GM18505 (cell line): ENCODE measurements at regions not wholly inside any gene's neighbourhood (a gene's known extent, or its start where the extent isn't known, plus 50 kb on each side); places are given as distances from the start of the nearest gene placed in this dataset.

Experiments
- ATAC-seq: cut with Tn5 transposase; IDR thresholded peaks from one replicate; pipeline ENCODE4 v1.9.1; 2021; ENCODE audit not compliant: unreplicated experiment
- POLR2A ChIP-seq: IDR thresholded peaks from 4 replicates; pipeline ENCODE4 v1.6.1; 2011; ENCODE audit warnings: borderline replicate concordance; ENCODE audit not compliant: insufficient read depth, insufficient read length; ENCODE audit errors: extremely low read depth

- no peak for ATAC-seq
- no peak for TF ChIP-seq POLR2A
Observed at GRCh38 chr20:23227274-23227673, 123.3 kb upstream of the NXT1 start.

GRCh38 chr20:23226612-23227265, 123.9 kb upstream of the NXT1 start:
- TF ChIP-seq POLR2A: no peak
- ATAC-seq: no peak

- ATAC-seq: no peak
- no peak for TF ChIP-seq POLR2A
Observed at GRCh38 chr20:23225407-23226060, 125.1 kb upstream of the NXT1 start.

GRCh38 chr20:23224806-23225205, 125.8 kb upstream of the NXT1 start:
- no peak for TF ChIP-seq POLR2A
- no peak for ATAC-seq

- ATAC-seq: no peak
- TF ChIP-seq POLR2A: no peak
Observed at GRCh38 chr20:23223908-23224580, 126.5 kb upstream of the NXT1 start.

GRCh38 chr20:23222531-23223200, 127.9 kb upstream of the NXT1 start:
- no peak for TF ChIP-seq POLR2A
- ATAC-seq: no peak

GRCh38 chr20:23217023-23217422, 130.9 kb upstream of the CD93 start:
- ATAC-seq: no peak
- no peak for TF ChIP-seq POLR2A

- ATAC-seq: no peak
- no peak for TF ChIP-seq POLR2A
Observed at GRCh38 chr20:23215344-23215995, 129.3 kb upstream of the CD93 start.

- no peak for ATAC-seq
- TF ChIP-seq POLR2A: no peak
Observed at GRCh38 chr20:23214903-23215302, 128.8 kb upstream of the CD93 start.

- TF ChIP-seq POLR2A: no peak
- ATAC-seq: no peak
Observed at GRCh38 chr20:23212464-23212995, 126.4 kb upstream of the CD93 start.

GRCh38 chr20:23212011-23212410, 125.9 kb upstream of the CD93 start:
- no peak for TF ChIP-seq POLR2A
- no peak for ATAC-seq

- no peak for TF ChIP-seq POLR2A
Observed at GRCh38 chr20:23211164-23211563, 125.0 kb upstream of the CD93 start.

More at GRCh38 chr20:23211164-23211563, 125.0 kb upstream of the CD93 start:
- ATAC-seq: no peak
